K562 (cell line): ENCODE measurements at regions not wholly inside any gene's neighbourhood (a gene's known extent, or its start where the extent isn't known, plus 50 kb on each side); places are given as distances from the start of the nearest gene placed in this dataset.

Source experiments
- ATAC-seq: fragments of 200-7000 bp; cut with Tn5 transposase; 3 replicates; pipeline ENCODE4 v1.9.1; 2020; ENCODE audit warnings: moderate library complexity
- BruUV-seq: library from RNA; stranded (reverse); fragments of 400-500 nt; replicated peaks from 2 replicates; lab custom pipeline; 2021; lab: Mats Ljungman, UMichigan
- CTCF ChIA-PET: fragments of 300-600 bp; formaldehyde crosslinking; extraction: SDS; loops from one replicate; lab custom pipeline; 2021; ENCODE audit warnings: low intra/inter-chr PET ratio; lab: Yijun Ruan, JAX
- POLR2A ChIA-PET: fragments of 300-600, 350-650 bp; sonication (Branson Sonifier 250); formaldehyde crosslinking; extraction: SDS; loops from one replicate; lab custom pipeline; 2021; ENCODE audit warnings: antibody characterized with exemption, inconsistent platforms; lab: Yijun Ruan, JAX
- DNase-seq, 4 experiments: peaks; one replicate each; pipeline versions ENCODE4 v3.0.0 to v3.0.0-alpha.2; 2011 to 2018; ENCODE audit warnings: low spot score in 3 of 4, mixed read lengths in 3 of 4; ENCODE audit errors: extremely low read depth in 1 of 4
- FAIRE-seq: peaks from 2 replicates; lab custom pipeline; 2011; peaks lifted over from hg19 to GRCh38; lab: Jason Lieb, UNC
- H2AFZ ChIP-seq: 2 replicates; pipeline ENCODE4 v1.6.0; 2011; ENCODE audit warnings: low read depth, low read length, control low read depth, inconsistent platforms
- H3K27ac ChIP-seq: fragments of 200-600 bp; 3 replicates; pipeline ENCODE4 v1.8.0; 2011; ENCODE audit warnings: low read depth, mild to moderate bottlenecking, control low read depth, inconsistent platforms, low read length, moderate library complexity, mixed read lengths; ENCODE audit errors: extremely low read depth
- H3K27me3 ChIP-seq, 2 experiments: fragments of 300-600 bp in 1 of 2; 2 replicates in 1 of 2; 3 replicates in 1 of 2; pipeline versions ENCODE4 v1.6.0 to v1.8.0; 2011; ENCODE audit warnings: inconsistent platforms in 2 of 2, low read length in 2 of 2, mild to moderate bottlenecking in 1 of 2, mixed read lengths in 1 of 2, moderate library complexity in 1 of 2; ENCODE audit not compliant: control insufficient read depth in 2 of 2, insufficient read depth in 2 of 2
- H3K36me3 ChIP-seq: fragments of 300-600 bp; 3 replicates; pipeline ENCODE4 v1.8.0; 2011; ENCODE audit warnings: mild to moderate bottlenecking, low read length, inconsistent platforms; ENCODE audit not compliant: control insufficient read depth, insufficient read depth
- H3K4me1 ChIP-seq, 2 experiments: fragments of 200-600 bp in 1 of 2; replicated peaks in 1 of 2; 2 replicates in 1 of 2; 3 replicates in 1 of 2; pipeline versions ENCODE4 v1.5.1 to v1.8.0; 2011; ENCODE audit warnings: inconsistent platforms in 2 of 2, low read length in 2 of 2, mild to moderate bottlenecking in 1 of 2, mixed read lengths in 1 of 2, moderate library complexity in 1 of 2; ENCODE audit not compliant: control insufficient read depth in 2 of 2, insufficient read depth in 2 of 2
- H3K4me2 ChIP-seq: 2 replicates; pipeline ENCODE4 v1.6.1; 2011; ENCODE audit warnings: low read length, control low read depth, inconsistent platforms, mixed read lengths; ENCODE audit not compliant: insufficient read depth
- H3K4me3 ChIP-seq: fragments of 200-600 bp; sonication (generic), shearing (Covaris generic); 2 replicates; pipeline ENCODE4 v1.5.1; 2016; ENCODE audit warnings: control low read depth, inconsistent platforms
- H3K79me2 ChIP-seq: fragments of 200-600 bp; 3 replicates; pipeline ENCODE4 v1.8.0; 2011; ENCODE audit warnings: low read length, inconsistent platforms; ENCODE audit not compliant: control insufficient read depth, insufficient read depth
- H3K9ac ChIP-seq, 2 experiments: 2 replicates each; pipeline versions ENCODE4 v1.6.0 to v1.6.1; 2011; ENCODE audit warnings: low read depth in 2 of 2, low read length in 2 of 2, control low read depth in 1 of 2, inconsistent platforms in 1 of 2, mild to moderate bottlenecking in 1 of 2, mixed read lengths in 1 of 2; ENCODE audit not compliant: insufficient read depth in 1 of 2
- H3K9me1 ChIP-seq: one replicate; pipeline ENCODE4 v1.6.0; 2011; ENCODE audit warnings: inconsistent platforms, mild to moderate bottlenecking, low read length, moderate library complexity; ENCODE audit not compliant: control insufficient read depth, insufficient read depth
- H3K9me3 ChIP-seq: replicated peaks from 2 replicates; pipeline ENCODE4 v1.5.1; 2011; ENCODE audit warnings: low read depth, low read length, inconsistent platforms; ENCODE audit not compliant: control insufficient read depth, insufficient read depth
- H4K20me1 ChIP-seq: replicated peaks from 2 replicates; pipeline ENCODE4 v1.6.1; 2011; ENCODE audit warnings: low read length, inconsistent platforms, mixed read lengths; ENCODE audit not compliant: control insufficient read depth, insufficient read depth
- CBX5 ChIP-seq: IDR thresholded peaks from 2 replicates; pipeline ENCODE4 v1.6.1; 2014; ENCODE audit warnings: low read depth, borderline replicate concordance
- KDM5B ChIP-seq: fragments of 200-600 bp; sonication (generic); IDR thresholded peaks from 2 replicates; pipeline ENCODE4 v1.6.1; 2012; ENCODE audit warnings: low read depth, mild to moderate bottlenecking, moderate library complexity, low read length, control low read depth, inconsistent platforms; ENCODE audit not compliant: insufficient replicate concordance
- KLF16 ChIP-seq: IDR thresholded peaks from 2 replicates; pipeline ENCODE4 v1.6.1; 2016; ENCODE audit warnings: antibody characterized with exemption
- MYC ChIP-seq, 2 experiments: fragments of 250-450 bp in 1 of 2; sonication (Bioruptor Pico) in 1 of 2; IDR thresholded peaks; 2 replicates each; pipeline versions ENCODE4 v1.5.1 to v1.6.1; 2012 to 2021; ENCODE audit warnings: low read depth in 2 of 2, borderline replicate concordance in 1 of 2, improper control_type of control experiment in 1 of 2, low read length in 1 of 2, mild to moderate bottlenecking in 1 of 2, moderate library complexity in 1 of 2
- PHB2 ChIP-seq: fragments of 450-650 bp; IDR thresholded peaks from 2 replicates; pipeline ENCODE4 v1.6.1; 2017; ENCODE audit warnings: low read depth
- TEAD4 ChIP-seq, 2 experiments: sonication (generic) in 1 of 2; formaldehyde crosslinking in 1 of 2; IDR thresholded peaks; 2 replicates each; pipeline versions ENCODE4 v1.6.1 to v1.8.0; 2012 to 2022; ENCODE audit warnings: borderline replicate concordance in 1 of 2, inconsistent platforms in 1 of 2, low read length in 1 of 2, mild to moderate bottlenecking in 1 of 2, missing genetic modification reagents in 1 of 2
- USF2 ChIP-seq: sonication (generic); formaldehyde crosslinking; IDR thresholded peaks from 2 replicates; pipeline ENCODE4 v1.5.0; 2020; ENCODE audit warnings: missing genetic modification reagents
- ZFP1 ChIP-seq: fragments of 450-650 bp; formaldehyde crosslinking; IDR thresholded peaks from 2 replicates; pipeline ENCODE4 v1.4.0; 2020; ENCODE audit warnings: mild to moderate bottlenecking, mixed read lengths
- ZNF76 ChIP-seq: fragments of 250-450 bp; sonication (Bioruptor Pico); IDR thresholded peaks from 2 replicates; pipeline ENCODE4 v1.4.0; 2020; ENCODE audit warnings: mild to moderate bottlenecking, moderate library complexity, borderline replicate concordance
- ZNF764 ChIP-seq: fragments of 250-450 bp; sonication (Bioruptor Pico); IDR thresholded peaks from 2 replicates; pipeline ENCODE4 v1.4.0; 2020; ENCODE audit warnings: low read depth, mild to moderate bottlenecking, moderate library complexity
- WGBS: fragments of 100-300 bp; shearing (Covaris generic); methylation state at CpG from one replicate; pipeline ENCODE4 v1.1.6; 2016; ENCODE audit warnings: low coverage, mixed read lengths; ENCODE audit not compliant: insufficient coverage; ENCODE audit errors: missing lambda C conversion rate; 5-methylcytosine and 5-hydroxymethylcytosine counted together
- in situ Hi-C: fragments of 300-500 bp; cut with MboI; formaldehyde crosslinking; loops from 4 replicates; pipeline ENCODE4 v1.15.0; 2018; ENCODE audit warnings: inconsistent platforms, mixed read lengths
- intact Hi-C: fragments of 100-400 bp; cut with micrococcal nuclease; formaldehyde crosslinking; loops from 2 replicates; pipeline ENCODE4 v1.14.2; 2022

GRCh38 chr12:124428792-124429281, 133.9 kb downstream of the RFLNA start:
- WGBS = 93% methylated on average over 7 of the region's 13 CpGs
- peaks cover 66% of the 10 kb centered on the region for H3K36me3 ChIP-seq
- H3K27me3 ChIP-seq = no peaks in the 10 kb centered on the region
- H3K9me1 ChIP-seq = no peaks in the 10 kb centered on the region
- H3K79me2 ChIP-seq = peaks cover 4% of the 10 kb centered on the region; the same call in 2 of the 3 replicates
- no TSS peak for BruUV-seq
- DNase-seq = no peak
- H3K4me1 ChIP-seq = peaks cover under 1 to 39% of the 10 kb centered on the region in 2 experiments; a peak in 4 of 5 replicates
- H3K9me3 ChIP-seq = 0 out of 2 replicates have a peak, but pooled peaks cover 2% of the 10 kb centered on the region
- no peak overlapping the region for H3K27ac ChIP-seq
- no peak overlapping the region for H3K4me3 ChIP-seq
- no peaks in the 10 kb centered on the region for H4K20me1 ChIP-seq
- H3K4me2 ChIP-seq = no peak overlapping the region
- POLR2A ChIA-PET = interaction anchor here (0.6 kb wide), 2 partner anchors 463 to 486 kb away, joined by 3 read pairs; partner anchors contain the start of gene UBC
- ATAC-seq = no peak
- peak overlapping the region in 1 of 2 experiments; percentile 10; a peak in 1 of 4 replicates for H3K9ac ChIP-seq
- intact Hi-C loops = no loop called here
- no peak for TF ChIP-seq KDM5B
- no peak for TF ChIP-seq MYC (IDR thresholded peaks at IDR 0.05; ENCODE audit: low read depth, low read length)
- TF ChIP-seq MYC (CRISPR knock-in tag; IDR thresholded peaks at IDR 0.05; ENCODE audit: borderline replicate concordance, low read depth) = no peak
- no peak for TF ChIP-seq CBX5
- TF ChIP-seq ZFP1 (CRISPR knock-in tag) = no peak
- TF ChIP-seq ZNF764 = no peak
- no peak for TF ChIP-seq TEAD4 (IDR thresholded peaks at IDR 0.05; ENCODE audit: low read length)
- no peak for TF ChIP-seq TEAD4 (CRISPR knock-in tag; IDR thresholded peaks at IDR 0.05; ENCODE audit: borderline replicate concordance)
- TF ChIP-seq USF2 (CRISPR knock-in tag) = no peak
- no peak for TF ChIP-seq KLF16
- TF ChIP-seq PHB2 = no peak
- TF ChIP-seq ZNF76 (CRISPR knock-in tag) = no peak
- TF ChIP-seq, all 486 proteins: peak for 0
- CTCF ChIA-PET = no interaction called here
- in situ Hi-C loops = no loop called here
- FAIRE-seq = no peak
- no peak overlapping the region for H2AFZ ChIP-seq
